GM04504 (cell line): ENCODE measurements at regions not wholly inside any gene's neighbourhood (a gene's known extent, or its start where the extent isn't known, plus 50 kb on each side); places are given as distances from the start of the nearest gene placed in this dataset.

Experiments
- DNase-seq: peaks from one replicate; pipeline ENCODE4 v3.0.0-alpha.2; 2012; ENCODE audit warnings: low read depth

- no peak for DNase-seq
These were observed 724.4 kb upstream of the SLITRK5 start for GRCh38 chr13:86946734-86947133.

- DNase-seq, result no peak
These were observed 716.8 kb upstream of the SLITRK5 start for GRCh38 chr13:86954341-86954740.

GRCh38 chr13:86960876-86961275 is 710.3 kb upstream of the SLITRK5 start:
- no peak for DNase-seq

- no peak for DNase-seq
These were observed 696.7 kb upstream of the SLITRK5 start for GRCh38 chr13:86974251-86974994.

GRCh38 chr13:86974995-86975328 is 696.2 kb upstream of the SLITRK5 start:
- DNase-seq, result no peak

- no peak for DNase-seq
These were observed 694.4 kb upstream of the SLITRK5 start for GRCh38 chr13:86976521-86977324.

- DNase-seq, result no peak
These were observed 684.7 kb upstream of the SLITRK5 start for GRCh38 chr13:86986448-86986847.

GRCh38 chr13:86992251-86992650 is 678.9 kb upstream of the SLITRK5 start:
- no peak for DNase-seq

GRCh38 chr13:87003265-87003664 is 667.9 kb upstream of the SLITRK5 start:
- no peak for DNase-seq

GRCh38 chr13:87005511-87005910 is 665.7 kb upstream of the SLITRK5 start:
- DNase-seq, result no peak

GRCh38 chr13:87035526-87035925 is 635.6 kb upstream of the SLITRK5 start:
- no peak for DNase-seq

GRCh38 chr13:87042946-87043345 is 628.2 kb upstream of the SLITRK5 start:
- no peak for DNase-seq

- no peak for DNase-seq
These were observed 618.4 kb upstream of the SLITRK5 start for GRCh38 chr13:87052731-87053130.

- DNase-seq, result no peak
These were observed 613.2 kb upstream of the SLITRK5 start for GRCh38 chr13:87057807-87058520.

GRCh38 chr13:87058786-87059329 is 612.3 kb upstream of the SLITRK5 start:
- no peak for DNase-seq

- DNase-seq, result no peak
These were observed 592.0 kb upstream of the SLITRK5 start for GRCh38 chr13:87078947-87079795.

GRCh38 chr13:87080100-87080779 is 590.9 kb upstream of the SLITRK5 start:
- no peak for DNase-seq

GRCh38 chr13:87084192-87084591 is 587.0 kb upstream of the SLITRK5 start:
- DNase-seq, result no peak

- DNase-seq, result no peak
These were observed 583.4 kb upstream of the SLITRK5 start for GRCh38 chr13:87087741-87088140.

- DNase-seq, result peak; percentile 4
These were observed 581.8 kb upstream of the SLITRK5 start for GRCh38 chr13:87089391-87089790.

GRCh38 chr13:87093399-87093798 is 577.8 kb upstream of the SLITRK5 start:
- no peak for DNase-seq
